ENCODE measurements at regions not wholly inside any gene's neighbourhood (a gene's known extent, or its start where the extent isn't known, plus 50 kb on each side); places are given as distances from the start of the nearest gene placed in this dataset.
"Not testable (repeated sequence)": the region's sequence is repeated elsewhere in the genome, so short reads cannot be mapped to it uniquely, and the experiment has no call there.

DNA sequence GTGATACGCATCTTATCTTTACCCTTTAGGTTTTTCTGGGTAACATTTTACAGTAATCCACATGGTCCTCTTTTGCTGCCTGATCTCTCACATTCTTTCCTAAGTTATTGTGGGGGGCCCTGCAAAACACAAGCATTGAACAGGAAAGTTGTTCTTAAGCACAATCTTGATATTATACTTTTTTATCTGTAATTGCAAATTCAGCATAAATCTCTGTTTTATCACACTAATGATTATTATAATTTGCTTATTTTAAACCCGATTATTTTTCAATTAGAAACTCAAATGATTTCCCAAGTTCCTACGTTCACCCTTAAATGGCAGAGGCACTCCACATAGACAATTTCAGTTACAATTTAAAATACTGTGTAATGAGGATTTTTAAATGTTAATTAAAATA, 386.0 kb upstream of the GYPC start:
- TF ChIP-seq, protein P1, sequence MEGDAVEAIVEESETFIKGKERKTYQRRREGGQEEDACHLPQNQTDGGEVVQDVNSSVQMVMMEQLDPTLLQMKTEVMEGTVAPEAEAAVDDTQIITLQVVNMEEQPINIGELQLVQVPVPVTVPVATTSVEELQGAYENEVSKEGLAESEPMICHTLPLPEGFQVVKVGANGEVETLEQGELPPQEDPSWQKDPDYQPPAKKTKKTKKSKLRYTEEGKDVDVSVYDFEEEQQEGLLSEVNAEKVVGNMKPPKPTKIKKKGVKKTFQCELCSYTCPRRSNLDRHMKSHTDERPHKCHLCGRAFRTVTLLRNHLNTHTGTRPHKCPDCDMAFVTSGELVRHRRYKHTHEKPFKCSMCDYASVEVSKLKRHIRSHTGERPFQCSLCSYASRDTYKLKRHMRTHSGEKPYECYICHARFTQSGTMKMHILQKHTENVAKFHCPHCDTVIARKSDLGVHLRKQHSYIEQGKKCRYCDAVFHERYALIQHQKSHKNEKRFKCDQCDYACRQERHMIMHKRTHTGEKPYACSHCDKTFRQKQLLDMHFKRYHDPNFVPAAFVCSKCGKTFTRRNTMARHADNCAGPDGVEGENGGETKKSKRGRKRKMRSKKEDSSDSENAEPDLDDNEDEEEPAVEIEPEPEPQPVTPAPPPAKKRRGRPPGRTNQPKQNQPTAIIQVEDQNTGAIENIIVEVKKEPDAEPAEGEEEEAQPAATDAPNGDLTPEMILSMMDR (conservative IDR thresholded peaks at IDR 0.05) = no peak
- no peak overlapping the region for H3K27ac ChIP-seq

DNA sequence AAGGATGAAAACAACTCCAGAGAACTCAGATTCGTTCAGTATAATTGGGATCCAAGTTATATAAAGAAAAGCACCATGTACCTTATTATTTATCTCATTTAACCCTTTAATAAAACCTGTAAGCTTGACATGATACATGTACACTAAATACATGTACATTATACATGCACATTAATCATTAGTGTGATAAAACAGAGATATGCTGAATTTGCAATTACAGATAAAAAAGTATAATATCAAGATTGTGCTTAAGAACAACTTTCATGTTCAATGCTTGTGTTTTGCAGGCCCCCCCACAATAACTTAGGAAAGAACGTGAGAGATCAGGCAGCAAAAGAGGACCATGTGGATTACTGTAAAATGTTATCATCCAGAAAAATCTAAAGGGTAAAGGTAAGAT, 385.4 kb upstream of the GYPC start:
- no peak overlapping the region for H3K27ac ChIP-seq
- TF ChIP-seq, protein P1 (conservative IDR thresholded peaks at IDR 0.05) = no peak

DNA sequence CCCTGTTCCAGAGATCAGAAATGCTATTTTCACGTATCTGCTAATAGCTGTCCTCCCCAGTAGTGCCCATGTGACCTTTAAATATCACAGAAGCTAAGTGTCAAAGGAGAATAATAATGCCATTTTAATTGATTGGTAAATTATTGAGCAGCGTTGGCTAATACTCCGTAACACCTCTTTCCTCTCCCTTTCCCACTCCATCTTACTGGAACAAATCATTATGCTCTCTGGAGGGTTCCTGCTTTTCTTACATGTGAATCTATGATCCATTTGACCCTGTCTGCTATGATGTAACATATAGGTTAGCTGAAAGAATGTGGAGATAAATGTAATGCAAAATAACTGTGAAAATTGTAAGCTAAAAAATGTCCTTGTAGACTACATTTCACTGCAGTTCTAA, 383.6 kb upstream of the GYPC start:
- no peak overlapping the region for H3K27ac ChIP-seq
- TF ChIP-seq, protein P1 (conservative IDR thresholded peaks at IDR 0.05) = no peak

DNA sequence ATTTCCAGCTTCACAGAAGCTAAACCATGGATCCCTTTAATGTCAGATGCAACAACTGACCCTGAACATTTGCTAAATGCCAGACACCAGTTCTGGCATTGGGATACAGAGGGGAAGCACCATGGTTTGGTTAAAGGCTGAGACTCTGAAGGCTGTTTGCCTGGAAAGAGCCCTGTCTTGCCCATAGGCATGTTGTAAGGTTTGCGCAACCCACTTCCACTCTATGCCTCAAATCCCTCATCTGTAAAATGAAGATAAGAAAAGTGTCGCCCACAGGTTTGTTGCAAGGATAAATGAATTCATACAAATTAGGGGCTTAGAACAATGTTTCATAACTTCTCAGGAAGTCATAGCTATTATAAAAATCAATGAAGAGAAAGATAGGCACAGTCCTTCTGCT, 380.9 kb upstream of the GYPC start:
- TF ChIP-seq, protein P1 (conservative IDR thresholded peaks at IDR 0.05) = no peak
- H3K27ac ChIP-seq = no peak overlapping the region

DNA sequence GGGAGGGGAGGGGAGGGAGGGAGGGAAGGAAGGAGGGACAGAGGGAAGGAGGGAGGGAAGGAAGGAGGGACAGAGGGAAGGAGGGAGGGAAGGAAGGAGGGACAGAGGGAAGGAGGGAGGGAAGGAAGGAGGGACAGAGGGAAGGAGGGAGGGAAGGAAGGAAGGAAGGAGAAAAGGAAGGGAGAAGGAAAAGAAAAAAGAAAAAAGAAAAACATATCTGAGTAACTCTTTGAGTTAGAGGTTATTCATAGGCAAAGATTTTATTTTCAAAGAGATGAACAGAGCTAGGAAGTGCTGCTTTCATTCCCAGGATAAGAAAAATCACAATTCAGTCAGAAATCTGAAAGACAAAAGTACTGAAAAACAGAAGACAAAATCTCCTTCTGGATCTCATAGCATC, 379.7 kb upstream of the GYPC start:
- H3K27ac ChIP-seq = not testable (repeated sequence)

DNA sequence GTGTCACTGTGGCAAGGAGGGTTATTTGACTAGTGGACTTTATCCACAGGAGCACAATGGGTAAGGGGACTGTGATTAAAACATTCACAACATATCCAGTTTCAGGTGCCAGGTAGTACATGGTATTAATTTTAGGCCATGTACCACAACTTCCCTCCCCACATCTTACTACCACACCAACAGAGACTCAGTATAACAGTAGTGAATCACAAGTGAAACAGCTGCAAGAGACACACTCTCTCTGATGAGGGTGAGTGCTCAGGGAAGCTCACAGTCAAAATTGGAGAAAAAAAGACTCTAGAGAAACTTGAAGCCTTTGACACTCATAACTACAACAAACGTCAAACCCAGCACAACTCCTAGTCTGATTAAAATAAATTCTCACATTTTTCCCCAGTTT, 367.6 kb upstream of the GYPC start:
- TF ChIP-seq, protein P1 (conservative IDR thresholded peaks at IDR 0.05) = no peak
- no peak overlapping the region for H3K27ac ChIP-seq

DNA sequence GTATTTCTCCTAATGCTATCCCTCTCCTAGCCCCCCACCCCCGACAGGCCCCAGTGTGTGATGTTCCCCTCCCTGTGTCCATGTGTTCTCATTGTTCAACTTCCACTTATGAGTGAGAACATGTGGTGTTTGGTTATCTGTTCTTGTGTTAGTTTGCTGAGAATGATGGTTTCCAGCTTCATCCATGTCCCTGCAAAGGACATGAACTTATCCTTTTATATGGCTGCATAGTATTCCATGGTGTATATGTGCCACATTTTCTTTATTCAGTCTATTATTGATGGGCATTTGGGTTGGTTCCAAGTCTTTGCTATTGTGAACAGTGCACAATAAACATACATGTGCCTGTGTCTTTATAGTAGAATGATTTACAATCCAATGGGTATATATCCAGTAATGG, 362.0 kb upstream of the GYPC start:
- not testable (repeated sequence) for H3K27ac ChIP-seq

DNA sequence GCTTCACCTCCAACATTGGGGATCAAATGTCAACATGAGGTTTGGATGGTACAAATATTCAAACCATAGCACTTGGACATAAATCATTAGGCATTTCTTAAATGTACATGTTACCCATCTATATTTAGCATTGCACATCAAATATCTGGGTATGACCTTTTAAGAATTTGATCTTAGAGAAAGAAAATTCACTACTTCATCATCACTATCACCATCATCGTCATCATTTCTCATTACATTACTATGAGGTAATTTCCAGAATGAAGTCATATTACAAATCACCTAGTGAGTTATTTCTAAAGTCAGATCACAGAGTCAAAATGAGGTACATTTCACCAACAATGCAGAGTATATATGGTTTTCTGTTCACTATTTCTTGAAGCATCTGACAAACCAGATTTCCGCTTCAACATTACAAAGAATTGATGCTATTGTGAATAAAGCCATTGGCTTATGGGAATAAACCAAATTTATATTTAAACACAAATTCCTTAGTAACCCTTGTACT, 356.4 kb upstream of the GYPC start:
- H3K27ac ChIP-seq = no peak overlapping the region
- TF ChIP-seq, protein P1 (conservative IDR thresholded peaks at IDR 0.05) = no peak

DNA sequence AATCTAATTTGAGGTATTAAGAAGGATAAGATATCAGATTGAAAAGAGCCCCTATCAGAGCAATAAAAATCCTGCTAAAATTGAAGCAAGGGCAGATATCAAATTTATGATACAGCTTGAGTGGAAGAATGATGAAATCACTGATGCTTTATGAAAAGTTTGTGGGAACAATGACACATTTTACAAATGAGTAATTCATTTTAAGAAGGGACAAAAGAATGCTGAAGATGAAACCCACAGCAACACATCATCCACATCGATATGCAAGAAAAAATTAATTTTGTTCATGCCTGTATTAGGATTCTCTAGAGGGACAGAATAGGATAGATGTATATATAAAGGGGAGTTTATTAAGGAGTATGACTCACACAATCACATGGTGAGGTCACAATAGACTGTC, 355.6 kb upstream of the GYPC start:
- TF ChIP-seq, protein P1 (conservative IDR thresholded peaks at IDR 0.05) = no peak
- H3K27ac ChIP-seq = no peak overlapping the region
